ENCODE measurements at regions not wholly inside any gene's neighbourhood (a gene's known extent, or its start where the extent isn't known, plus 50 kb on each side); places are given as distances from the start of the nearest gene placed in this dataset.

GRCh38 chr3:25110642-25111041 lies 317.4 kb upstream of the RARB start:
- H3K4me1 ChIP-seq (ENCODE audit: control insufficient read depth in 2 of 2, insufficient read depth in 2 of 2, low read length in 2 of 2) = no peaks in the 10 kb centered on the region
- no peak for DNase-seq (ENCODE audit: low read depth in 6 of 9, low spot score in 9 of 9)
- no peaks in the 10 kb centered on the region for H3K36me3 ChIP-seq (ENCODE audit: control insufficient read depth in 2 of 2, insufficient read depth in 2 of 2, low read length in 1 of 2)
- no peak overlapping the region for H3K4me3 ChIP-seq (ENCODE audit: low read length in 2 of 2)
- WGBS = 96% methylated on average over 2 of the region's 2 CpGs
- H3K27ac ChIP-seq (ENCODE audit: low read depth in 1 of 2, low read length in 1 of 2) = no peak overlapping the region
- no peaks in the 10 kb centered on the region for H3K9me3 ChIP-seq (ENCODE audit: control insufficient read depth in 2 of 2, insufficient read depth in 1 of 2, low read length in 1 of 2)
- no peaks in the 10 kb centered on the region for H3K27me3 ChIP-seq (ENCODE audit: control insufficient read depth in 2 of 2, insufficient read depth in 1 of 2, low read length in 1 of 2)

- 78% methylated on average over 1 of the region's 1 CpG for WGBS
- DNase-seq (ENCODE audit: low read depth in 6 of 9, low spot score in 9 of 9) = no peak
- no peaks in the 10 kb centered on the region for H3K36me3 ChIP-seq (ENCODE audit: control insufficient read depth in 2 of 2, insufficient read depth in 2 of 2, low read length in 1 of 2)
- H3K27me3 ChIP-seq (ENCODE audit: control insufficient read depth in 2 of 2, insufficient read depth in 1 of 2, low read length in 1 of 2) = no peaks in the 10 kb centered on the region
- no peak overlapping the region for H3K27ac ChIP-seq (ENCODE audit: low read depth in 1 of 2, low read length in 1 of 2)
- no peak overlapping the region for H3K4me3 ChIP-seq (ENCODE audit: low read length in 2 of 2)
- no peaks in the 10 kb centered on the region for H3K9me3 ChIP-seq (ENCODE audit: control insufficient read depth in 2 of 2, insufficient read depth in 1 of 2, low read length in 1 of 2)
- H3K4me1 ChIP-seq (ENCODE audit: control insufficient read depth in 2 of 2, insufficient read depth in 2 of 2, low read length in 2 of 2) = no peaks in the 10 kb centered on the region
Measured at GRCh38 chr3:25113891-25114290, 314.2 kb upstream of the RARB start.

DNA sequence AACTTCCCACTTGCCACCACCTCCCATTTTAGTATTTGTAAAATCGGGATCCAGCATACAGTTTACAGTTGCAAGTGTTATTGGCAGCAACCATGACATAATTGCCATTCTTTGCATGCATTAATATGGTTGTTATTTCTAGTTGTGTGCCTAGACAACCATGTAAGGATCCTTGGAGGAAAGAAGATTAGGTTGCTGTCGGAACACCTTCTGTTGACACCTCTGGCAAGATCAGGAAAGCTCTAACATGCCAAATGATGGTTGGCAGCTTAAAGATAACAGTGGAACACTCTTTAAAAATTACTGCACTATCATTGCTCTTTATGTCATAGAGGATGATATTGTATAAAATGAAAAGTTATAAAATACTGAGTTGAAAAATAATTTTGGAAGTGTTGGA lies 313.5 kb upstream of the RARB start:
- Histone ChIP-seq H3K9me3 (ENCODE audit: control insufficient read depth in 2 of 2, insufficient read depth in 1 of 2, low read length in 1 of 2) (no peaks in the 10 kb centered on the region), H3K27me3 (ENCODE audit: control insufficient read depth in 2 of 2, insufficient read depth in 1 of 2, low read length in 1 of 2) (no peaks in the 10 kb centered on the region), H3K27ac (ENCODE audit: low read depth in 1 of 2, low read length in 1 of 2) (no peak overlapping the region), H3K4me3 (ENCODE audit: low read length in 2 of 2) (no peak overlapping the region), H3K4me1 (ENCODE audit: control insufficient read depth in 2 of 2, insufficient read depth in 2 of 2, low read length in 2 of 2) (no peaks in the 10 kb centered on the region), H3K36me3 (ENCODE audit: control insufficient read depth in 2 of 2, insufficient read depth in 2 of 2, low read length in 1 of 2) (no peaks in the 10 kb centered on the region)
- DNase-seq (ENCODE audit: low read depth in 6 of 9, low spot score in 9 of 9) = no peak
- WGBS = 91% methylated on average over 2 of the region's 2 CpGs

- Histone ChIP-seq H3K27me3 (ENCODE audit: control insufficient read depth in 2 of 2, insufficient read depth in 1 of 2, low read length in 1 of 2) (no peaks in the 10 kb centered on the region), H3K4me1 (ENCODE audit: control insufficient read depth in 2 of 2, insufficient read depth in 2 of 2, low read length in 2 of 2) (no peaks in the 10 kb centered on the region), H3K36me3 (ENCODE audit: control insufficient read depth in 2 of 2, insufficient read depth in 2 of 2, low read length in 1 of 2) (no peaks in the 10 kb centered on the region), H3K27ac (ENCODE audit: low read depth in 1 of 2, low read length in 1 of 2) (no peak overlapping the region), H3K9me3 (ENCODE audit: control insufficient read depth in 2 of 2, insufficient read depth in 1 of 2, low read length in 1 of 2) (no peaks in the 10 kb centered on the region), H3K4me3 (ENCODE audit: low read length in 2 of 2) (no peak overlapping the region)
- 93% methylated on average over 4 of the region's 4 CpGs for WGBS
- DNase-seq (ENCODE audit: low read depth in 6 of 9, low spot score in 9 of 9) = no peak
Measured at GRCh38 chr3:25117005-25117593, 311.0 kb upstream of the RARB start.

GRCh38 chr3:25119682-25120081 lies 308.4 kb upstream of the RARB start:
- no peaks in the 10 kb centered on the region for H3K36me3 ChIP-seq (ENCODE audit: control insufficient read depth in 2 of 2, insufficient read depth in 2 of 2, low read length in 1 of 2)
- 92% methylated on average over 1 of the region's 1 CpG for WGBS
- no peak for DNase-seq (ENCODE audit: low read depth in 6 of 9, low spot score in 9 of 9)
- no peaks in the 10 kb centered on the region for H3K9me3 ChIP-seq (ENCODE audit: control insufficient read depth in 2 of 2, insufficient read depth in 1 of 2, low read length in 1 of 2)
- H3K4me3 ChIP-seq (ENCODE audit: low read length in 2 of 2) = no peak overlapping the region
- no peaks in the 10 kb centered on the region for H3K4me1 ChIP-seq (ENCODE audit: control insufficient read depth in 2 of 2, insufficient read depth in 2 of 2, low read length in 2 of 2)
- no peaks in the 10 kb centered on the region for H3K27me3 ChIP-seq (ENCODE audit: control insufficient read depth in 2 of 2, insufficient read depth in 1 of 2, low read length in 1 of 2)
- no peak overlapping the region for H3K27ac ChIP-seq (ENCODE audit: low read depth in 1 of 2, low read length in 1 of 2)

DNA sequence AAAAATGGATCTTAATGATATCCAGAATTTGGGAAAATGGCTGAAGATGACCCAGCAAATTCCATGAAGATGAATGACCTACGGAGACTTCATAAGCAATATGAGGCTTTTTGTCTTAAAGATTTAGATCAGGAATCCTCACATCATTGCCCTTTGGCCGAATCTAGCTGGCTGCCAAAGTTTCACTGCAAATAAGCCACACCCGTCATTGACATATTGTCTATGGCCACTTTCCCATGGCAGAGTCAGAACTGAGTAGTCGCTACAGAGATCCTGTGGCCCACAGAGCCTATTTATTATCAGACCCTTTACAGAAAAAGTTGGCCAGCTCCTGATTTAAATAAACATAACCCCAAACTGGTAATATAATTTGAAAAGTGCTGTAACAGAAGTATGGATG lies 307.4 kb upstream of the RARB start:
- Histone ChIP-seq H3K27me3 (ENCODE audit: control insufficient read depth in 2 of 2, insufficient read depth in 1 of 2, low read length in 1 of 2) (no peaks in the 10 kb centered on the region), H3K4me3 (ENCODE audit: low read length in 2 of 2) (no peak overlapping the region), H3K4me1 (ENCODE audit: control insufficient read depth in 2 of 2, insufficient read depth in 2 of 2, low read length in 2 of 2) (no peaks in the 10 kb centered on the region), H3K9me3 (ENCODE audit: control insufficient read depth in 2 of 2, insufficient read depth in 1 of 2, low read length in 1 of 2) (no peaks in the 10 kb centered on the region), H3K36me3 (ENCODE audit: control insufficient read depth in 2 of 2, insufficient read depth in 2 of 2, low read length in 1 of 2) (no peaks in the 10 kb centered on the region), H3K27ac (ENCODE audit: low read depth in 1 of 2, low read length in 1 of 2) (no peak overlapping the region)
- WGBS = 91% methylated on average over 4 of the region's 4 CpGs
- no peak for DNase-seq (ENCODE audit: low read depth in 6 of 9, low spot score in 9 of 9)

DNA sequence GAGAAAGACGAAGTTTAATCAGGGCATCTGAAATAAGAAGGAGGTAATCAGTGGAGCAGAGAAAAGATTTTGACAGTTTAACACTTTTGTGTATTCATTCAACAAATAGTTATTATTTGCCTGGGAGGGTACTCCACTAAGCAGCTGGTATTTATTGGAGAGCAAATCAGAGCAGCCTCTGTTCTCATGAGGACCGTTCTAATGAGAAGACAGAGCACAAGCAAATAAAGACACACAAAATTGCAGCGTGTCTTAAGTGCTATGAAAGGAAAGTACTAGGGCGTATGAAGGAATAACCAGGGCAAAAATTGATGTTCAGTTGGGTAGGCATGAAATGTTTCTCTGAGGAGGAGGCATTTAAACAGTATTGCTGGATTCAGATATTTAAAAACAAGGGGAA lies 302.9 kb upstream of the RARB start:
- H3K9me3 ChIP-seq (ENCODE audit: control insufficient read depth in 2 of 2, insufficient read depth in 1 of 2, low read length in 1 of 2) = no peaks in the 10 kb centered on the region
- H3K36me3 ChIP-seq (ENCODE audit: control insufficient read depth in 2 of 2, insufficient read depth in 2 of 2, low read length in 1 of 2) = no peaks in the 10 kb centered on the region
- 93% methylated on average over 4 of the region's 4 CpGs for WGBS
- no peak overlapping the region for H3K27ac ChIP-seq (ENCODE audit: low read depth in 1 of 2, low read length in 1 of 2)
- no peak for DNase-seq (ENCODE audit: low read depth in 6 of 9, low spot score in 9 of 9)
- no peaks in the 10 kb centered on the region for H3K4me1 ChIP-seq (ENCODE audit: control insufficient read depth in 2 of 2, insufficient read depth in 2 of 2, low read length in 2 of 2)
- no peak overlapping the region for H3K4me3 ChIP-seq (ENCODE audit: low read length in 2 of 2)
- no peaks in the 10 kb centered on the region for H3K27me3 ChIP-seq (ENCODE audit: control insufficient read depth in 2 of 2, insufficient read depth in 1 of 2, low read length in 1 of 2)

DNA sequence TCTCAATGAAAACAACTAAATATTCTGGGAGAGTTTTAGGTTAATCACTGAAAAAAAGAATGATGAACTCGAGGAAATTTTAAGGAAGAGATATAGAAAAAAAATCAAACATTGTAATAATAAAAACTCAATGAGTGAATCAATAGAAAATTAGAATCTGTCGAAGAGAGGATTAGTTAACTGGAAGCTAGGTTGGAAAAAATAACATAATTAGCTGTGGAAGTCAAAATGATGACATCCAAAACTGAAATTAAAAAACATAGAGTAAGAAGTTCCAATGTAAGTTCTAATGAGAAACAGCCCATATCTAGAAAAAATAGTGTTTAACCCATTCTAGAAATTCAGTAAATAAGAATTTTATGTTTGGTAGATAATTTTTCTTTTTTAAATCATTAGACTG lies 299.3 kb upstream of the RARB start:
- WGBS = 84% methylated on average over 2 of the region's 2 CpGs
- DNase-seq (ENCODE audit: low read depth in 6 of 9, low spot score in 9 of 9) = no peak
- Histone ChIP-seq H3K36me3 (ENCODE audit: control insufficient read depth in 2 of 2, insufficient read depth in 2 of 2, low read length in 1 of 2) (no peaks in the 10 kb centered on the region), H3K4me1 (ENCODE audit: control insufficient read depth in 2 of 2, insufficient read depth in 2 of 2, low read length in 2 of 2) (no peaks in the 10 kb centered on the region), H3K4me3 (ENCODE audit: low read length in 2 of 2) (no peak overlapping the region), H3K27me3 (ENCODE audit: control insufficient read depth in 2 of 2, insufficient read depth in 1 of 2, low read length in 1 of 2) (no peaks in the 10 kb centered on the region), H3K27ac (ENCODE audit: low read depth in 1 of 2, low read length in 1 of 2) (no peak overlapping the region), H3K9me3 (ENCODE audit: control insufficient read depth in 2 of 2, insufficient read depth in 1 of 2, low read length in 1 of 2) (no peaks in the 10 kb centered on the region)

DNA sequence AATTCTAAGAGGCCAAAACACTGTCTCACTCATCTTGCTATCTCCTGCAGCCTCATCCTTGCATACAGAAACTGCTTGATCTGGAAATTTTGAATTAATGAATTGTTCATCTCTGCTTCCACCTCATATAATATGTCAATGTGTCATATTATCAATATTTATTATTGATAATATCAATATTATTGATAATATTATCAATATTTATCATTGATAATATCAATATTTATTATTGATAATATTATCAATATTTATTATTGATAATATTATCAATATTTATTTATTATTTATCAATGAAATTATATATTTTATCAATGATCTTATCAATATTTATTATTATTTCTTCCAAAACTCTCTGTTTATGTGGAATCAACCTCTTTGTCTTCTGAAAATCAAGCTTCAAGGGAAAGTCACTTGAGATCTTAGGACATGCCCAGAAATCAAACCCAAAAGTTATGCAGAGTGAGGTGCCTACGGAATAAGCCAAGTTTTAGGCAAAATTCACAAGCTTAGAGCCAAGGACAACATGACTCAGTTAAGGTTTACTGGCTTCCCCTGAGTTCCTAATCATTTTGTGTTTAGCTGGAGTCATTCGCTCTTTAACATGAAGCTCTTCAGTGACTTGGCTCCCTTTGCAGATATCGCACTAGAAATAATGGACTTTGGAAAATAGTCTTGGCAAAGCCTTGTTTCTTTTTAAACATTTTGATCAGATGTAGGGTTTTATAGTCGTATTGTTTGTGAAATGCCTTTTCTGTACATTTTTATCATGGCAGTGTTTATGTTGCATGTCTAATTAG lies 297.1 kb upstream of the RARB start:
- no peaks in the 10 kb centered on the region for H3K4me1 ChIP-seq (ENCODE audit: control insufficient read depth in 2 of 2, insufficient read depth in 2 of 2, low read length in 2 of 2)
- H3K9me3 ChIP-seq (ENCODE audit: control insufficient read depth in 2 of 2, insufficient read depth in 1 of 2, low read length in 1 of 2) = no peaks in the 10 kb centered on the region
- no peaks in the 10 kb centered on the region for H3K27me3 ChIP-seq (ENCODE audit: control insufficient read depth in 2 of 2, insufficient read depth in 1 of 2, low read length in 1 of 2)
- 95% methylated on average over 4 of the region's 4 CpGs for WGBS
- H3K36me3 ChIP-seq (ENCODE audit: control insufficient read depth in 2 of 2, insufficient read depth in 2 of 2, low read length in 1 of 2) = no peaks in the 10 kb centered on the region
- H3K4me3 ChIP-seq (ENCODE audit: low read length in 2 of 2) = no peak overlapping the region
- H3K27ac ChIP-seq (ENCODE audit: low read depth in 1 of 2, low read length in 1 of 2) = no peak overlapping the region
- DNase-seq (ENCODE audit: low read depth in 6 of 9, low spot score in 9 of 9) = no peak

Measured in thymus (tissue), 11 donors.